Skeletal muscle tissue (tissue), 3 donors: ENCODE measurements at regions not wholly inside any gene's neighbourhood (a gene's known extent, or its start where the extent isn't known, plus 50 kb on each side); places are given as distances from the start of the nearest gene placed in this dataset.

Source experiments
- H3K27ac ChIP-seq: one replicate; pipeline ENCODE4 v1.7.0; 2013; ENCODE audit warnings: mild to moderate bottlenecking, low read depth, low read length, inconsistent platforms
- H3K27me3 ChIP-seq, 3 donors: one replicate each; pipeline ENCODE4 v1.7.0; 2013; ENCODE audit warnings: low read length in 3 of 3; ENCODE audit not compliant: control insufficient read depth in 3 of 3, insufficient read depth in 3 of 3
- H3K36me3 ChIP-seq, 3 donors: one replicate each; pipeline ENCODE4 v1.7.0; 2013; ENCODE audit warnings: low read length in 3 of 3; ENCODE audit not compliant: control insufficient read depth in 3 of 3, insufficient read depth in 3 of 3
- H3K4me1 ChIP-seq, 3 donors: one replicate each; pipeline ENCODE4 v1.7.0; 2013; ENCODE audit warnings: low read length in 3 of 3, mild to moderate bottlenecking in 3 of 3; ENCODE audit not compliant: control insufficient read depth in 3 of 3, insufficient read depth in 3 of 3
- H3K4me3 ChIP-seq, 3 donors: one replicate each; pipeline ENCODE4 v1.7.0; 2013; ENCODE audit warnings: low read length in 3 of 3
- H3K9ac ChIP-seq, 3 donors: one replicate each; pipeline ENCODE4 v1.7.0; 2013; ENCODE audit warnings: low read length in 3 of 3, mild to moderate bottlenecking in 3 of 3, moderate library complexity in 2 of 3, low read depth in 1 of 3
- H3K9me3 ChIP-seq, 3 donors: one replicate each; pipeline ENCODE4 v1.7.0; 2013; ENCODE audit warnings: low read length in 3 of 3; ENCODE audit not compliant: control insufficient read depth in 3 of 3
- donor health status: Osteomylitis.

- Histone ChIP-seq H3K27ac (no peak overlapping the region), H3K4me3 (no peak overlapping the region), H3K9ac (no peak overlapping the region), H3K4me1 (no peaks in the 10 kb centered on the region), H3K9me3 (peaks cover 0 to 2% (median 0%) of the 10 kb centered on the region in 3 donors), H3K27me3 (no peaks in the 10 kb centered on the region), H3K36me3 (no peaks in the 10 kb centered on the region)
Observed at GRCh38 chr10:33103863-33104379, 145.9 kb upstream of the ITGB1 start.

DNA sequence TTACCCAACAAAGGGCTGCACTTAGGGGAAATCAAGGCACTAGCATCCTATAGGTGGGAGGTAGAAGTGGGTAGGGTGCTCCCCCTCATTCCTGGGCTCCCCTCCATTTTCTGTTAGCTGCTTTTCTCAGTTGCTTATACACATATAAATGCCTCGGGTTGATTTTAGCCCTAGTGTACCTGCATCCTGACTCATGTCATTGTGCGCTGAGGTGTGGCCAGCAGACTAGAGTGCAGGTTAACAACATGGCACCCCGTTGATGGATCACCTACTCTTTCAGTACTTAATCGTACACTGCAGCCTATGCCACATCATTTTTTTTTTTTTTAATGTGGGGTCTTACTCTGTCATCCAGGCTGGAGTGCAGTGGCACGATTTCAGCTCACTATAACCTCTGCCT, 144.0 kb upstream of the ITGB1 start:
- H3K9me3 ChIP-seq = peaks cover 0 to 2% (median 0%) of the 10 kb centered on the region in 3 donors
- no peaks in the 10 kb centered on the region for H3K27me3 ChIP-seq
- no peak overlapping the region for H3K27ac ChIP-seq
- H3K36me3 ChIP-seq = no peaks in the 10 kb centered on the region
- no peak overlapping the region for H3K9ac ChIP-seq
- H3K4me1 ChIP-seq = no peaks in the 10 kb centered on the region
- H3K4me3 ChIP-seq = no peak overlapping the region

DNA sequence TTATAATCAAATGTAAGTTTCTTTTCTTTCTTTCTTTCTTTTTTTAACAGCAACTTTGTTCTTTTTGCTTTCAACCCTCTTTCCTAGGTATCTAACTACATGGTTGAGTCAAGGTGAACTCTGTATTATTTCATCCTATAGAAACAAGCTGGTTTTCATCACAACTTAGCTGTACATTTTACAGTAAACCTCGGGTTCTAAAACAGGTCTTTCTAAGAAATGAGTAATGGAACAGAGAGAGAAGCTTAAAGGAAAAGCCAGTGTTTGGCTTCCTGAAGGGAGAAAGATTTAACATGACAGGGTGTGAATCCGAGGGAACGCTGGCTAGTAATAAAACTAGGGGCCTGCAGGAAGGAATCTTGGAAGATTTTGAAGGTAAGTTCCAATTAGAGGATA, 143.4 kb upstream of the ITGB1 start:
- H3K4me1 ChIP-seq = no peaks in the 10 kb centered on the region
- peaks cover 0 to 2% (median 0%) of the 10 kb centered on the region in 3 donors for H3K9me3 ChIP-seq
- no peak overlapping the region for H3K4me3 ChIP-seq
- no peak overlapping the region for H3K27ac ChIP-seq
- no peaks in the 10 kb centered on the region for H3K27me3 ChIP-seq
- H3K9ac ChIP-seq = no peak overlapping the region
- H3K36me3 ChIP-seq = no peaks in the 10 kb centered on the region

- H3K4me1 ChIP-seq = no peaks in the 10 kb centered on the region
- no peak overlapping the region for H3K9ac ChIP-seq
- H3K36me3 ChIP-seq = no peaks in the 10 kb centered on the region
- no peak overlapping the region for H3K4me3 ChIP-seq
- no peaks in the 10 kb centered on the region for H3K27me3 ChIP-seq
- no peak overlapping the region for H3K27ac ChIP-seq
- H3K9me3 ChIP-seq = peaks cover 0 to 2% (median 0%) of the 10 kb centered on the region in 3 donors
Observed at GRCh38 chr10:33100781-33101391, 142.9 kb upstream of the ITGB1 start.

DNA sequence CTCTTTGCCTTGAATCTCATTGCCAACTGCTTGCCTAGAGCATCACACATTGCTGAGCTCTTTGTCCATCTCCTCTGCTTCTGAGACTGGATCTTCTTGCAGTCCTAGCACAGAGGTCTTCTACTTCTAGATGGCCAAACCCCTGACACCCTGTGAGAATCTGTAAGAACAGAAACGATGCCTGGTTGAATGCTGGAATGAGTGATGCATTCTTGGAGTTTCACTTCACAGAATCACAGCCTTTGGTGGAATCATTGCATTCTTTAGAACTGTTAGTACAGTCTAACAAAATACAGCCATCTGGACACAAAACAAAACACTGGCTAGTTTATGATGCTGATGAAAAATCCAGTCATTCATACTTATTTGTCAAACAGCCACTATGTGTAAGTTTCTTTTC, 141.7 kb upstream of the ITGB1 start:
- H3K27me3 ChIP-seq = no peaks in the 10 kb centered on the region
- peaks cover 0 to 2% (median 0%) of the 10 kb centered on the region in 3 donors for H3K9me3 ChIP-seq
- H3K36me3 ChIP-seq = no peaks in the 10 kb centered on the region

DNA sequence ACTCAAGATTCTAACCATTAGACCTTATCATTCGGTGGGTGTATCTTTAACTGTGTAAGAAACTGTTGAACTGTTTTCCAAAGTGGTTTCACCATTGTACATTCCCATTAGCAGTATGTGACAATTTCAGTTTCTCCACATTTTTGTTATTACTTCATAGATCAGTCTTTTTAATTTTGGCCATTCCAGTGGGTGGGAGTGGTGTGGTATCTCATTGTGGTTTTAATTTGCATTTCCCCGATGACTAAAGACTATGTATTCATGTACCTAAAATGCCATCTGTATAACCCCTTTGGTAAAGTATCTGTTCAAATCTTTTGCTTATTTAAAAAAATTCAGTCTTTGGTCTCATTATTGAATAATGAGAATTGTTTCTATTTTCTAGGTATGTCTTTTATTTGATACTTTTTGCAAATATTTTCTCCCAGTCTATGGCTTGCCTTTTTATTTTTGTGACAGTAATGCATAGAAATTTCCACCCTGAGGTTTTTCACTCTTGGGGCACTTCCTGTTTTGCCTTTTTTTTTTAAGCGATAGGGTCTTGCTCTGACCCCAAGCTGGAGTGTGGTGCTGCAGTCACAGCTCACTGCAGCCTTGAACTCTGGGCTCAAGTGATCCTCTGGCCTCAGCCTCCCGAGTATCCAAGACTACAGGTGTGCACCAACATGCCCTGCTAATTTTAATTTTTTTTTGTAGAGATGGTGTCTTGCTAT, 141.1 kb upstream of the ITGB1 start:
- Histone ChIP-seq H3K36me3 (no peaks in the 10 kb centered on the region), H3K27me3 (no peaks in the 10 kb centered on the region), H3K27ac (no peak overlapping the region), H3K4me3 (no peak overlapping the region), H3K9me3 (peaks cover 0 to under 1% (median 0%) of the 10 kb centered on the region in 3 donors), H3K9ac (no peak overlapping the region), H3K4me1 (no peaks in the 10 kb centered on the region)

More for the DNA sequence above, 141.7 kb upstream of the ITGB1 start:
- H3K27ac ChIP-seq = no peak overlapping the region
- no peak overlapping the region for H3K4me3 ChIP-seq
- no peak overlapping the region for H3K9ac ChIP-seq
- no peaks in the 10 kb centered on the region for H3K4me1 ChIP-seq

DNA sequence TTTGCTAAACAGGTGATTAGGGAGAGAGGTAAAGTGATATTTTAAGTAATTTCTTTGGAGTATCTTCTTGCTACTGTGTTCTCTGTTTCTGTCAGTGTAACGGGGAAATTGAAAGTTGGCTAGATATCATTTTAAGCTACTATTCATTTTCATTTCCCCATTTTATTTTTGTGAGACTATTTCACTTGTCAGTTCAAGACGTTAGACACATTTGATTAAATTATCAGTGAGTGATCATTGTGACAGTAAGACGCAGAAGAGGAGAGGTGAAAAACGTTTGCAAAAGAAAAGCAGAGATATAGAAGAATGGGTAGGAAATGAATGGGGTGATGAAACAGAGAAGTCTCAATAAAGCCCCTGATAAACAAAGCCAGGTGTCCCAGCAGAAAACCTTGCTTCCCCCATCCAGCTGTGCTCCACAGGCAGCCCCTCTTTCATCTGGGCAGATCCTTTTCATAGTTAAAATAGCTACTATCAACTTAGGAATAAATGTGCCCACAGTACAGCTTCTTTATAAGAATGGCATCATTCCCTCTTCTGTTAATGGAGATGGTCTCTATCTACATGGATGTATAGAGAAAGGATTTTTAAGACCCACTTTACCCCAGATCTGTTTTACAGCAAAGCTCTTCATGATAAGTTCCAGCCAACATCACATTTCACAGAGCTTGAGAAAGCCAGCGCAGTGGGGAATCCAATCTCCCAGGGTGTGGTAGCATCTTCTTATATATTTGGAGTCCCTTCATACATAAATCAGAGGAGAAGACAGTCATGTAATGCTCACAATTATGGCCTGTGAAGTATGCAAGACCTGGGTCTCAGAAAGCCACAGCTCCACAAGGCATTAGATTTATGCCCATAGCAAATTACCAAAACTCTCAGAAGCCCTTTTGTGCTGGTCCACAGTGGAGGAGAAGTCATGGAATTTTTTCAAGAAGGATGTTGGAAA, 138.1 kb upstream of the ITGB1 start:
- no peak overlapping the region for H3K4me3 ChIP-seq
- no peaks in the 10 kb centered on the region for H3K36me3 ChIP-seq
- no peaks in the 10 kb centered on the region for H3K4me1 ChIP-seq
- no peak overlapping the region for H3K27ac ChIP-seq
- no peak overlapping the region for H3K9ac ChIP-seq
- no peaks in the 10 kb centered on the region for H3K9me3 ChIP-seq
- H3K27me3 ChIP-seq = no peaks in the 10 kb centered on the region

DNA sequence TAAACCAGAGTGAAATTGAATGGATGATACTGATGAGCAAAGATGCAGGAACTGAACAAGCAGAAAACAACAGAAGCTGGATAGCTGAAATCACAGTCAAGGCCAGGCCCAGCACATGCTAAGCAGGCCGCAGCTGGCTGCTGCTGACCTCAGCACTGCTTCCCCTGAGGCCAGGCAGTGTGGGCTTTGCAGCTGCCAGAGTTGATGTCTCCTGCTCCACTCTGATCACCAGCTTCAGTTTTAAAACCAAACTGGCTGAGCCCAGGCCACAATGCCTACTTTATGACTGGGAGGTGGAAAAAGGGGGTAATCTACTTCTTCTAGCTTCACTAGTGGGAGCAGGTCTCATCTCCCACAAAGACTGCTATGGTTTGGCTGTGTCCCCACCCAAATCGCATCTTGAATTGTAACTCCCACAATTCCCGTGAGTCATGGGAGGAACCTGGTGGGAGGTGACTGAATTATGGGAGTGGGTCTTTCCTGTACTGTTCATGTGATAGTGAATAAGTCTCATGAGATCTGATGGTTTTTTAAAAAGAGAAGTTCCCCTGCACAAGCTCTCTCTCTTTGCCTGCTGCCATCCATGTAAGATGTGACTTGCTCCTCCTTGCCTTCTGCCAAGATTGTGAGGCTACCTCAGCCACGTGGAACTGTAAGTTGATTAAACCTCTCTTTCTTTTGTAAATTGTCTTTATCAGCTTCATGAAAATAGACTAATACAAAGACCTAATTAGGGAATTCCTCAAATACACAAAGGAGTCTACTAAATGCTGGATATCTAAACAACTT, 136.4 kb upstream of the ITGB1 start:
- Histone ChIP-seq H3K27ac (no peak overlapping the region), H3K9me3 (no peaks in the 10 kb centered on the region), H3K4me3 (no peak overlapping the region), H3K27me3 (no peaks in the 10 kb centered on the region), H3K4me1 (no peaks in the 10 kb centered on the region), H3K36me3 (no peaks in the 10 kb centered on the region), H3K9ac (no peak overlapping the region)

GRCh38 chr10:33093362-33093761, 135.3 kb upstream of the ITGB1 start:
- H3K9me3 ChIP-seq = no peaks in the 10 kb centered on the region
- H3K4me1 ChIP-seq = no peaks in the 10 kb centered on the region
- no peak overlapping the region for H3K27ac ChIP-seq
- no peak overlapping the region for H3K9ac ChIP-seq
- H3K36me3 ChIP-seq = no peaks in the 10 kb centered on the region
- no peak overlapping the region for H3K4me3 ChIP-seq
- H3K27me3 ChIP-seq = no peaks in the 10 kb centered on the region
